ENCODE measurements at regions not wholly inside any gene's neighbourhood (a gene's known extent, or its start where the extent isn't known, plus 50 kb on each side); places are given as distances from the start of the nearest gene placed in this dataset.

DNA sequence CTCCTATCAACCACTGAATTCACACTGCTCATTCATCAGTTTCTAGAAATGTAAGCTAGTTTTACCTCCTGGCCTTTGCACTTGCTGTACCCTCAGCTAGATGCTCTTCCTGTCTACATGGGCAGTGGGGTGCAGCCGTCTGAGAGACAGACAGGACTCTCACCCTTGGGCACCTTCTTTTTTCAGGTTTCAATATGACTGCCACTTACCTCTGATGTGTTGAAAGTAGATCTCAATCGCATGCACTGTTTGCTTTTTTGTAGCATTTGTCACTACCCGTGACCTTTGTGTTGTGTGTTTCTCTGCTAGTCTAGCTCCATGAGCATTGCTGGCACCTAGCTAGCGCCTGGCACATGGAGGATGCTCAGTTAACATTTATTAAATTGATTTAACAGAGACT, 403.1 kb upstream of the TRPC7 start:
- TF ChIP-seq CTCF (IDR thresholded peaks at IDR 0.05): no peak
- no peak for TF ChIP-seq ZFX (IDR thresholded peaks at IDR 0.05; ENCODE audit: borderline replicate concordance)

Data from 22Rv1 (cell line).